WTC11 (cell line): ENCODE measurements at regions not wholly inside any gene's neighbourhood (a gene's known extent, or its start where the extent isn't known, plus 50 kb on each side); places are given as distances from the start of the nearest gene placed in this dataset.

ENCODE experiments used
- ATAC-seq: fragments of 200-7000 bp; cut with Tn5 transposase; 2 replicates; pipeline ENCODE4 v1.10.0; 2021; ENCODE audit warnings: mild to moderate bottlenecking, moderate library complexity
- CTCF ChIA-PET: fragments of 300-600 bp; sonication (Branson Sonifier 250); formaldehyde crosslinking; loops from one replicate; lab custom pipeline; 2021; ENCODE audit warnings: antibody characterized with exemption; lab: Charles Lee
- POLR2A ChIA-PET: fragments of 350-600 bp; sonication (Branson Sonifier 250); formaldehyde crosslinking; loops from one replicate; lab custom pipeline; 2021; ENCODE audit warnings: antibody characterized with exemption; lab: Charles Lee
- DNase-seq: peaks from one replicate; pipeline ENCODE4 v3.0.0; 2021; ENCODE audit warnings: low spot score
- H3K27ac Mint-ChIP-seq: 2 replicates; pipeline ENCODE4 v1.8.0; 2021; ENCODE audit warnings: mixed read lengths
- H3K27me3 Mint-ChIP-seq: 2 replicates; pipeline ENCODE4 v1.8.0; 2021; ENCODE audit warnings: low read depth, mild to moderate bottlenecking, moderate library complexity, mixed read lengths
- H3K36me3 Mint-ChIP-seq: 2 replicates; pipeline ENCODE4 v1.8.0; 2021; ENCODE audit warnings: mixed read lengths
- H3K4me1 Mint-ChIP-seq: 2 replicates; pipeline ENCODE4 v1.8.0; 2022; ENCODE audit warnings: mixed read lengths
- H3K4me3 Mint-ChIP-seq: 2 replicates; pipeline ENCODE4 v1.8.0; 2021; ENCODE audit warnings: mild to moderate bottlenecking, moderate library complexity, mixed read lengths
- H3K9me3 Mint-ChIP-seq: 2 replicates; pipeline ENCODE4 v1.8.0; 2021; ENCODE audit warnings: mixed read lengths
- CREB1 ChIP-seq: sonication (generic); formaldehyde crosslinking; IDR thresholded peaks from 2 replicates; pipeline ENCODE4 v1.8.0; 2023; ENCODE audit warnings: mild to moderate bottlenecking, missing genetic modification reagents
- ELF4 ChIP-seq: sonication (generic); formaldehyde crosslinking; IDR thresholded peaks from 2 replicates; pipeline ENCODE4 v1.8.1; 2022; ENCODE audit warnings: low read depth, mild to moderate bottlenecking, moderate library complexity, missing genetic modification reagents
- FOXP1 ChIP-seq: sonication (generic); formaldehyde crosslinking; IDR thresholded peaks from 2 replicates; pipeline ENCODE4 v1.8.0; 2022; ENCODE audit warnings: missing genetic modification reagents, mild to moderate bottlenecking, moderate library complexity, borderline replicate concordance
- FOXP4 ChIP-seq: sonication (generic); formaldehyde crosslinking; IDR thresholded peaks from 2 replicates; pipeline ENCODE4 v1.8.0; 2022; ENCODE audit warnings: mild to moderate bottlenecking, missing genetic modification reagents
- GABPB1 ChIP-seq: sonication (generic); formaldehyde crosslinking; IDR thresholded peaks from 2 replicates; pipeline ENCODE4 v1.8.1; 2023; ENCODE audit warnings: mild to moderate bottlenecking, missing genetic modification reagents
- GTF2I ChIP-seq: fragments of 250-450 bp; sonication (Bioruptor Pico); conservative IDR thresholded peaks from 2 replicates; pipeline ENCODE4 v1.4.0; 2021; ENCODE audit warnings: mild to moderate bottlenecking
- JAZF1 ChIP-seq: fragments of 250-450 bp; sonication (Bioruptor Pico); IDR thresholded peaks from 2 replicates; pipeline ENCODE4 v1.9.0; 2021; ENCODE audit warnings: moderate library complexity, mild to moderate bottlenecking, inconsistent platforms
- PREB ChIP-seq: sonication (generic); formaldehyde crosslinking; IDR thresholded peaks from 2 replicates; pipeline ENCODE4 v1.8.1; 2022; ENCODE audit warnings: mild to moderate bottlenecking, missing genetic modification reagents, moderate library complexity, borderline replicate concordance
- SMAD3 ChIP-seq: sonication (generic); formaldehyde crosslinking; IDR thresholded peaks from 2 replicates; pipeline ENCODE4 v1.8.0; 2022; ENCODE audit warnings: missing genetic modification reagents, mild to moderate bottlenecking, borderline replicate concordance
- ZNF138 ChIP-seq: sonication (generic); formaldehyde crosslinking; conservative IDR thresholded peaks from 2 replicates; pipeline ENCODE4 v1.8.1; 2022; ENCODE audit warnings: mild to moderate bottlenecking, moderate library complexity, missing genetic modification reagents
- ZNF263 ChIP-seq: sonication (generic); formaldehyde crosslinking; IDR thresholded peaks from 2 replicates; pipeline ENCODE4 v1.8.1; 2022; ENCODE audit warnings: low read depth, mild to moderate bottlenecking, moderate library complexity, missing genetic modification reagents
- ZNF532 ChIP-seq: fragments of 250-450 bp; sonication (Bioruptor Pico); IDR thresholded peaks from 2 replicates; pipeline ENCODE4 v1.9.0; 2021; ENCODE audit warnings: mild to moderate bottlenecking, borderline replicate concordance
- ZSCAN18 ChIP-seq: fragments of 250-450 bp; sonication (Bioruptor Pico); IDR thresholded peaks from 2 replicates; pipeline ENCODE4 v2.1.2; 2022; ENCODE audit warnings: mild to moderate bottlenecking, moderate library complexity
- TF ChIP-seq, protein P1 (sequence below): sonication (generic); formaldehyde crosslinking; IDR thresholded peaks from 2 replicates; pipeline ENCODE4 v1.8.0; 2022; ENCODE audit warnings: missing genetic modification reagents
- TF ChIP-seq, protein P2 (sequence below): sonication (generic); formaldehyde crosslinking; IDR thresholded peaks from 2 replicates; pipeline ENCODE4 v1.8.0; 2022; ENCODE audit warnings: mild to moderate bottlenecking, missing genetic modification reagents

DNA sequence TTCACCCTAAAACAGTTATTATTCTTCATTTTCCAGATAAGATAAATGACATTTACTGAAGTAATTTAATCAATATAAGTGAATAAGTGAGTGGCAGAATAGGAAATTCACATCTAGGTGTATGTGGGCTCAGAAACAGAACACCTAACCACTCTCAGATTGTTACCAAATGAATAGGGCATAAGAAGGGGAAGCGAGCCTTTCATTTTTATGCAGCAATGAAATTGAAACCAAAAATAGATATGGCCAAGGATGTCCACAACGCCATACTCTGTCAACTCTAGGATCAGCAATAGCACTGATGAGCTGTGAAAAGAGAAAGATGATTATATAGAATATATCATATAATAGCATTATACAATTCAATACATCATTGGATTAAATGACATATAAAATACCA, 398.1 kb upstream of the API5 start:
- H3K4me1 Mint-ChIP-seq: no peaks in the 10 kb centered on the region
- H3K4me3 Mint-ChIP-seq: no peak overlapping the region
- H3K27me3 Mint-ChIP-seq: no peaks in the 10 kb centered on the region
- DNase-seq: no peak
- ChIA-PET CTCF (no interaction called here), POLR2A (no interaction called here)
- H3K36me3 Mint-ChIP-seq: peaks cover 4% of the 10 kb centered on the region
- peaks cover 64% of the 10 kb centered on the region for H3K9me3 Mint-ChIP-seq
- no peak for ATAC-seq
- H3K27ac Mint-ChIP-seq: no peak overlapping the region
- no peak for TF ChIP-seq GABPB1 (CRISPR knock-in tag)
- no peak for TF ChIP-seq ZSCAN18
- TF ChIP-seq FOXP4 (CRISPR knock-in tag): no peak
- TF ChIP-seq CREB1: no peak
- no peak for TF ChIP-seq ZNF263 (CRISPR knock-in tag)
- no peak for TF ChIP-seq FOXP1 (CRISPR knock-in tag)
- TF ChIP-seq ZNF138 (CRISPR knock-in tag): no peak
- TF ChIP-seq SMAD3 (CRISPR knock-in tag): no peak
- TF ChIP-seq PREB: no peak
- TF ChIP-seq JAZF1 (CRISPR knock-in tag): no peak
- TF ChIP-seq ELF4 (CRISPR knock-in tag): no peak
- TF ChIP-seq, protein P1, sequence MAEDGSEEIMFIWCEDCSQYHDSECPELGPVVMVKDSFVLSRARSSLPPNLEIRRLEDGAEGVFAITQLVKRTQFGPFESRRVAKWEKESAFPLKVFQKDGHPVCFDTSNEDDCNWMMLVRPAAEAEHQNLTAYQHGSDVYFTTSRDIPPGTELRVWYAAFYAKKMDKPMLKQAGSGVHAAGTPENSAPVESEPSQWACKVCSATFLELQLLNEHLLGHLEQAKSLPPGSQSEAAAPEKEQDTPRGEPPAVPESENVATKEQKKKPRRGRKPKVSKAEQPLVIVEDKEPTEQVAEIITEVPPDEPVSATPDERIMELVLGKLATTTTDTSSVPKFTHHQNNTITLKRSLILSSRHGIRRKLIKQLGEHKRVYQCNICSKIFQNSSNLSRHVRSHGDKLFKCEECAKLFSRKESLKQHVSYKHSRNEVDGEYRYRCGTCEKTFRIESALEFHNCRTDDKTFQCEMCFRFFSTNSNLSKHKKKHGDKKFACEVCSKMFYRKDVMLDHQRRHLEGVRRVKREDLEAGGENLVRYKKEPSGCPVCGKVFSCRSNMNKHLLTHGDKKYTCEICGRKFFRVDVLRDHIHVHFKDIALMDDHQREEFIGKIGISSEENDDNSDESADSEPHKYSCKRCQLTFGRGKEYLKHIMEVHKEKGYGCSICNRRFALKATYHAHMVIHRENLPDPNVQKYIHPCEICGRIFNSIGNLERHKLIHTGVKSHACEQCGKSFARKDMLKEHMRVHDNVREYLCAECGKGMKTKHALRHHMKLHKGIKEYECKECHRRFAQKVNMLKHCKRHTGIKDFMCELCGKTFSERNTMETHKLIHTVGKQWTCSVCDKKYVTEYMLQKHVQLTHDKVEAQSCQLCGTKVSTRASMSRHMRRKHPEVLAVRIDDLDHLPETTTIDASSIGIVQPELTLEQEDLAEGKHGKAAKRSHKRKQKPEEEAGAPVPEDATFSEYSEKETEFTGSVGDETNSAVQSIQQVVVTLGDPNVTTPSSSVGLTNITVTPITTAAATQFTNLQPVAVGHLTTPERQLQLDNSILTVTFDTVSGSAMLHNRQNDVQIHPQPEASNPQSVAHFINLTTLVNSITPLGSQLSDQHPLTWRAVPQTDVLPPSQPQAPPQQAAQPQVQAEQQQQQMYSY: no peak
- TF ChIP-seq, protein P2, sequence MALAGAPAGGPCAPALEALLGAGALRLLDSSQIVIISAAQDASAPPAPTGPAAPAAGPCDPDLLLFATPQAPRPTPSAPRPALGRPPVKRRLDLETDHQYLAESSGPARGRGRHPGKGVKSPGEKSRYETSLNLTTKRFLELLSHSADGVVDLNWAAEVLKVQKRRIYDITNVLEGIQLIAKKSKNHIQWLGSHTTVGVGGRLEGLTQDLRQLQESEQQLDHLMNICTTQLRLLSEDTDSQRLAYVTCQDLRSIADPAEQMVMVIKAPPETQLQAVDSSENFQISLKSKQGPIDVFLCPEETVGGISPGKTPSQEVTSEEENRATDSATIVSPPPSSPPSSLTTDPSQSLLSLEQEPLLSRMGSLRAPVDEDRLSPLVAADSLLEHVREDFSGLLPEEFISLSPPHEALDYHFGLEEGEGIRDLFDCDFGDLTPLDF (CRISPR knock-in tag): no peak

DNA sequence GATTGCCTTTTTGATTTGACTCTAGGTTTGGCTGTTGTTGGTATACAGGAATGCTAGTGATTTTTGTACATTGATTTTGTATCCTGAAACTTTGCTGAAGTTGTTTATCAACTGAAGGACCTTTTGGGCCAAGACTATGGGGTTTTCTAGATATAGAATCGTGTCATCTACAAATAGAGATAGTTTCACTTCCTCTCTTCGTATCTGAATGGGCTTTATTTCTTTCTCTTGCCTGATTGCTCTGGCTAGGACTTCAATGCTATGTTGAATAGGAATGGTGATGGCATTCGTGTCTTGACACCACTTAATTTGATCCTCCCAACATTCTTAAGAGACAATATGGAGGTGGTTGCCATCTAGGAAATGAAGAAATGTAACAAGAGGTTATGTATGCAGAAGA, 388.1 kb upstream of the API5 start:
- Mint-ChIP-seq H3K36me3 (peaks cover 3% of the 10 kb centered on the region; the same call in 1 of the 2 replicates), H3K4me3 (no peak overlapping the region), H3K27ac (no peak overlapping the region), H3K27me3 (no peaks in the 10 kb centered on the region), H3K4me1 (peaks cover 11% of the 10 kb centered on the region), H3K9me3 (peaks cover 47% of the 10 kb centered on the region)
- ATAC-seq: no peak
- ChIA-PET CTCF (no interaction called here), POLR2A (no interaction called here)
- TF ChIP-seq GTF2I: no peak
- no peak for DNase-seq

- H3K36me3 Mint-ChIP-seq: no peaks in the 10 kb centered on the region
- no peak for ATAC-seq
- H3K27ac Mint-ChIP-seq: no peak overlapping the region
- no peak overlapping the region for H3K4me3 Mint-ChIP-seq
- peaks cover 11% of the 10 kb centered on the region for H3K4me1 Mint-ChIP-seq
- H3K27me3 Mint-ChIP-seq: no peaks in the 10 kb centered on the region
- DNase-seq: no peak
- ChIA-PET POLR2A (no interaction called here), CTCF (no interaction called here)
- peaks cover 30% of the 10 kb centered on the region for H3K9me3 Mint-ChIP-seq
- TF ChIP-seq ZNF532 (CRISPR knock-in tag) (no peak), PREB (no peak), ELF4 (CRISPR knock-in tag) (no peak)
Observed at GRCh38 chr11:42925916-42926315, 385.9 kb upstream of the API5 start.
